ENCODE measurements at regions not wholly inside any gene's neighbourhood (a gene's known extent, or its start where the extent isn't known, plus 50 kb on each side); places are given as distances from the start of the nearest gene placed in this dataset.
"Not testable (repeated sequence)": the region's sequence is repeated elsewhere in the genome, so short reads cannot be mapped to it uniquely, and the experiment has no call there.

DNA sequence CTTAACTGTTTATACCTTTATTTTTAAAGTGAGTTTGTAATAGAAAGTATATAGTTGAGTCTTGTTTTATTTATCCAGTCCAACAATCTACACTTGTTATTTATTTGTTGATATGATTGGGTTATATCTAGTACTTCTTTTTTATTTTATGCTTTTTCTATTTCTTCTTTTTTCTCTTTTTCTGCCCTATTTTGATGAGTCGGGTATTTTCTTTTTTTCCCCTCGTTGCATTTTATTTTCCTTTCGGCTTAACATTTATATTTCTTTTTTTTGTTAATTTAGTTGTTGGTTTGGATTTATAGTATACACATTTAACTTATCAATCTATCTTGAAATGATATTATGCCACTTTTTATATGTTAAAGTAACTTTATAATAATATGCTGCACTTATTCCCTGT lies 111.7 kb upstream of the IZUMO3 start:
- Histone ChIP-seq H3K4me3 (no peak overlapping the region), H3K27ac (no peak overlapping the region), H3K27me3 (no peaks in the 10 kb centered on the region), H3K4me1 (no peaks in the 10 kb centered on the region), H3K36me3 (no peaks in the 10 kb centered on the region), H3K9me3 (no peaks in the 10 kb centered on the region)
- no peak for DNase-seq
- TF ChIP-seq, protein P1, sequence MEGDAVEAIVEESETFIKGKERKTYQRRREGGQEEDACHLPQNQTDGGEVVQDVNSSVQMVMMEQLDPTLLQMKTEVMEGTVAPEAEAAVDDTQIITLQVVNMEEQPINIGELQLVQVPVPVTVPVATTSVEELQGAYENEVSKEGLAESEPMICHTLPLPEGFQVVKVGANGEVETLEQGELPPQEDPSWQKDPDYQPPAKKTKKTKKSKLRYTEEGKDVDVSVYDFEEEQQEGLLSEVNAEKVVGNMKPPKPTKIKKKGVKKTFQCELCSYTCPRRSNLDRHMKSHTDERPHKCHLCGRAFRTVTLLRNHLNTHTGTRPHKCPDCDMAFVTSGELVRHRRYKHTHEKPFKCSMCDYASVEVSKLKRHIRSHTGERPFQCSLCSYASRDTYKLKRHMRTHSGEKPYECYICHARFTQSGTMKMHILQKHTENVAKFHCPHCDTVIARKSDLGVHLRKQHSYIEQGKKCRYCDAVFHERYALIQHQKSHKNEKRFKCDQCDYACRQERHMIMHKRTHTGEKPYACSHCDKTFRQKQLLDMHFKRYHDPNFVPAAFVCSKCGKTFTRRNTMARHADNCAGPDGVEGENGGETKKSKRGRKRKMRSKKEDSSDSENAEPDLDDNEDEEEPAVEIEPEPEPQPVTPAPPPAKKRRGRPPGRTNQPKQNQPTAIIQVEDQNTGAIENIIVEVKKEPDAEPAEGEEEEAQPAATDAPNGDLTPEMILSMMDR (IDR thresholded peaks at IDR 0.05) = no peak
- intact Hi-C loops (cut with DNase I; ENCODE audit: low total_unique reads) = no loop called here

DNA sequence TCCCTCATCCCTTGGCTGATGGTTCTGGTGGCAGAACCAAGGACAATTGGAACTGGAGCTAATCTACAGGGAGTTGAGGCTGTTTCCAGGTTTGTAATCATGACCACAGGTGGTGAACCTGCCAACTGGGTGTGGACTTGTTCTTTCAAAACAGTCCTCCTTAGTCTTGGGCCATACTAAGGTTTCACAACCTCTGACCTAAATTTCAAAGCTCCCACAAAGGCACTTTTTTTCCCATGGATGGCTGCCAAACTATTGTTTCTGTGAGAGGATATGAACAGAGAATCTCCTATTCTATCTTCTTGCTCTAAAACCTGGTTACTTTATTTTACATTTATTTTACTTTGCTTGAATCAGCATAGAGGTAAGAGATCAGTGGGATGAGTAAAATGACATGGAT lies 106.5 kb upstream of the IZUMO3 start:
- Histone ChIP-seq H3K27me3 (no peaks in the 10 kb centered on the region), H3K27ac (no peak overlapping the region), H3K36me3 (no peaks in the 10 kb centered on the region), H3K9me3 (peaks cover 0 to 29% (median 22%) of the 10 kb centered on the region in 3 donors), H3K4me1 (no peaks in the 10 kb centered on the region), H3K4me3 (no peak overlapping the region)
- TF ChIP-seq, protein P1 (IDR thresholded peaks at IDR 0.05) = no peak
- intact Hi-C loops (cut with DNase I; ENCODE audit: low total_unique reads) = no loop called here
- DNase-seq = no peak

DNA sequence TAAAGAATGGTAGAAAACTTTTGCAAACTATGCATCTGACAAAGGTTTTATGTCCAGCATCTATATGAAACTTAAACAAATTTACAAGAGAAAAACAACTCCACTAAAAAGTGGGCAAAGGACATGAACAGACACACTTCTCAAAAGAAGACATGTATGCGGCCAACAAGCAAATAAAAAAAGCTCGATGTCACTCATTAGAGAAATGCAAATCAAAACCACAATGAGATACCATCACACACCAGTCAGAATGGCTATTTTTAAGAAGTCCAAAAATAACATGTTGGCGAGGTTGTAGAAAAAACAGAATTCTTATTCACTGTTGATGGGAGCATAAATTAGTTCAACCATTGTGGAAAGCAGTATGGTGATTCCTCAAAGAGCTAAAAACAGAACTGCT lies 83.1 kb upstream of the IZUMO3 start:
- H3K36me3 ChIP-seq; H3K27ac ChIP-seq; DNase-seq; intact Hi-C loops (cut with DNase I; ENCODE audit: low total_unique reads); H3K27me3 ChIP-seq; H3K4me3 ChIP-seq; H3K9me3 ChIP-seq; H3K4me1 ChIP-seq: not testable (repeated sequence)

DNA sequence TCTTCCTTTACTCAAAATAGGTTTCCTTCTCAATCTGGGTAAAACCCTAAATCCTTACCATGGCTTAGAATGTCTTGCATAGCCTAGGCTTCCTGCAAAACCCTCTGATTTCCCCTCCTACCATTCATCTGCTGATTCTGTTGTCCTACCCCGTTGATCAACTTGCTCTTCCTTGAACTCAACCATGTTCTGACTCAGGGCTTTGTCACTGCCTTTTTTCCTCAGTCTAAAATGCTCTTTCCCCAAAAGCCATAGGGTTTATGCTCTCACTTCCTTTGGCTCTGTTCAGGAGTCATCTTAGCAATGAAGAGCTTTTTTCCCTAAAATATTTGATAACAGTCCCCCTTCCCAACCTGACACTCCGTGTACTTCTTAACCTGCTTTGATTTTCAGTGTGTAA lies 79.4 kb upstream of the IZUMO3 start:
- Histone ChIP-seq H3K4me1 (no peaks in the 10 kb centered on the region), H3K27me3 (no peaks in the 10 kb centered on the region), H3K36me3 (no peaks in the 10 kb centered on the region), H3K9me3 (no peaks in the 10 kb centered on the region), H3K27ac (no peak overlapping the region), H3K4me3 (no peak overlapping the region)
- no peak for DNase-seq
- TF ChIP-seq, protein P1 (IDR thresholded peaks at IDR 0.05) = no peak
- intact Hi-C loops (cut with DNase I; ENCODE audit: low total_unique reads) = no loop called here

DNA sequence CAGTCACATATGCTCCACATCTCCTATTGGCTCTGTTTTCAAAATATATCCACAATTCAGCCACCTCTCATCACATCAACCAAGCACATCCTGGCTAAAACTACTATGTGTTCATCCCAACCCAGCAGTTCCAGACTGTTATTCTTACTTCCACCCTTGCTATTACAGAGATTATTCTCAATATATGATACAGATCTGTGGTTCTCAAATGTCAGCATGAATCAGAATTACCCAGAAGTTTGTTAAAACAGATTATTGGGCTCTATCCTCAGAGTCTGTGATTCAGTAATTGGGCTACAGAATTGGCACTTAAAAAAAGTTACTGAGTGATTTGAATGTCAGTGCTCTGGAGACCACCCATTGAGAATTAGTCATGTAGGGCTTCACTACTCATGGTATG lies 78.8 kb upstream of the IZUMO3 start:
- TF ChIP-seq, protein P1 (IDR thresholded peaks at IDR 0.05) = no peak
- DNase-seq = no peak
- intact Hi-C loops (cut with DNase I; ENCODE audit: low total_unique reads) = no loop called here
- H3K9me3 ChIP-seq = no peaks in the 10 kb centered on the region
- no peaks in the 10 kb centered on the region for H3K36me3 ChIP-seq
- no peak overlapping the region for H3K4me3 ChIP-seq
- H3K27ac ChIP-seq = no peak overlapping the region
- no peaks in the 10 kb centered on the region for H3K27me3 ChIP-seq
- no peaks in the 10 kb centered on the region for H3K4me1 ChIP-seq

DNA sequence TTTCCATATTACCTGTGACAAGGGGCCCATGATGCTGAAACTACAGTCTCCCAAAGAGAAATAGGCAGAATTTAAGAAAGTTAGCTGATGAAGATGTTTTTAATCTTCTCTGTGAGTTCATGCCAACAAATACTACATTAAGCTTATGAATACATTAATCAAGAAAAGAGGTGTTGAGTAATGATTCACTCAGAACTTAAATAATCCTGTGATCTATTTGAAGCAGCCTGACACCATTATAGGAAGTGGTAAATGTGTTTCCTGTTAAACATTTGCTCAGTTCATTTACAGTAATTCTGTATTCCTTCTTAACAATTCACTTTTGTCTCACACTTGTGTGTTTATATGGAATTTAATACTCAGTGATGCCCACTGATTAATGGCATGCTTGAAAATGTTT lies 75.0 kb upstream of the IZUMO3 start:
- H3K4me1 ChIP-seq = no peaks in the 10 kb centered on the region
- no peak overlapping the region for H3K27ac ChIP-seq
- TF ChIP-seq, protein P1 (IDR thresholded peaks at IDR 0.05) = no peak
- no peaks in the 10 kb centered on the region for H3K9me3 ChIP-seq
- H3K27me3 ChIP-seq = no peaks in the 10 kb centered on the region
- no peak overlapping the region for H3K4me3 ChIP-seq
- no peak for DNase-seq
- intact Hi-C loops (cut with DNase I; ENCODE audit: low total_unique reads) = no loop called here
- H3K36me3 ChIP-seq = no peaks in the 10 kb centered on the region
